PFSK-1 (cell line): ENCODE measurements at regions not wholly inside any gene's neighbourhood (a gene's known extent, or its start where the extent isn't known, plus 50 kb on each side); places are given as distances from the start of the nearest gene placed in this dataset.

ENCODE experiments used
- FOXP2 ChIP-seq: optimal IDR thresholded peaks from 2 replicates; pipeline ENCODE3; 2011; ENCODE audit warnings: borderline replicate concordance, control low read depth, inconsistent platforms; ENCODE audit not compliant: insufficient read depth; ENCODE audit errors: extremely low read length, extremely low read depth
- POLR2AphosphoS5 ChIP-seq: IDR thresholded peaks from 2 replicates; pipeline ENCODE4 v1.6.1; 2012; ENCODE audit warnings: low read depth, mild to moderate bottlenecking, control low read depth, low read length, moderate library complexity
- SIN3A ChIP-seq: IDR thresholded peaks from 2 replicates; pipeline ENCODE4 v1.6.1; 2012; ENCODE audit warnings: mild to moderate bottlenecking, low read length, moderate library complexity, borderline replicate concordance; ENCODE audit not compliant: insufficient read depth
- TAF1 ChIP-seq: IDR thresholded peaks from 2 replicates; pipeline ENCODE4 v1.6.1; 2012; ENCODE audit warnings: low read length, control low read depth, borderline replicate concordance; ENCODE audit not compliant: insufficient read depth
- TF ChIP-seq, protein P1 (sequence below), 2 experiments: IDR thresholded peaks; 2 replicates each; pipeline versions ENCODE4 v1.6.1 to v1.8.0; 2011 to 2012; ENCODE audit warnings: low read depth in 2 of 2, low read length in 2 of 2, control low read depth in 1 of 2, inconsistent platforms in 1 of 2, mild to moderate bottlenecking in 1 of 2, moderate library complexity in 1 of 2; ENCODE audit not compliant: insufficient read depth in 1 of 2

DNA sequence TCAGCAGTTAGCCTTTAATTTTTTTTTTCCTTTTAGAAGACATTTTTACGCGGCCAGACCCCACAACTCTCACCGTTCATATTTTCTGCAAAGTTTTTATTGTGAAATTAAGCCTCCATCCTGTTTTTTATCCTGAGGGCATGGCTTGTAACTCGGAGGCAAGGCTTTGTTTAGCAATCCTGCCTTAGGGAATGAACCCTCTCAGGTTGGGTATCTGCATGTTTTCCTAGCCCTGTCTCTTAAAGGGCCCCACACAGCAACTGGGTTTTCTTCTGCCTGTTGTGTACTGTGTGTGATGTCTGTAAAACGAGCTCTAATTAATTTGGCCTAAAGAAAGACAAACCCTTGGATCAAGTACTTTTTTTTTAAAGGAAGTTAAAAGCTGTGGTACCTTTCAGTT is 130.2 kb upstream of the COBL start:
- no peak for TF ChIP-seq POLR2AphosphoS5
- TF ChIP-seq FOXP2, result no peak
- no peak for TF ChIP-seq TAF1
- TF ChIP-seq SIN3A, result no peak
- TF ChIP-seq, protein P1, sequence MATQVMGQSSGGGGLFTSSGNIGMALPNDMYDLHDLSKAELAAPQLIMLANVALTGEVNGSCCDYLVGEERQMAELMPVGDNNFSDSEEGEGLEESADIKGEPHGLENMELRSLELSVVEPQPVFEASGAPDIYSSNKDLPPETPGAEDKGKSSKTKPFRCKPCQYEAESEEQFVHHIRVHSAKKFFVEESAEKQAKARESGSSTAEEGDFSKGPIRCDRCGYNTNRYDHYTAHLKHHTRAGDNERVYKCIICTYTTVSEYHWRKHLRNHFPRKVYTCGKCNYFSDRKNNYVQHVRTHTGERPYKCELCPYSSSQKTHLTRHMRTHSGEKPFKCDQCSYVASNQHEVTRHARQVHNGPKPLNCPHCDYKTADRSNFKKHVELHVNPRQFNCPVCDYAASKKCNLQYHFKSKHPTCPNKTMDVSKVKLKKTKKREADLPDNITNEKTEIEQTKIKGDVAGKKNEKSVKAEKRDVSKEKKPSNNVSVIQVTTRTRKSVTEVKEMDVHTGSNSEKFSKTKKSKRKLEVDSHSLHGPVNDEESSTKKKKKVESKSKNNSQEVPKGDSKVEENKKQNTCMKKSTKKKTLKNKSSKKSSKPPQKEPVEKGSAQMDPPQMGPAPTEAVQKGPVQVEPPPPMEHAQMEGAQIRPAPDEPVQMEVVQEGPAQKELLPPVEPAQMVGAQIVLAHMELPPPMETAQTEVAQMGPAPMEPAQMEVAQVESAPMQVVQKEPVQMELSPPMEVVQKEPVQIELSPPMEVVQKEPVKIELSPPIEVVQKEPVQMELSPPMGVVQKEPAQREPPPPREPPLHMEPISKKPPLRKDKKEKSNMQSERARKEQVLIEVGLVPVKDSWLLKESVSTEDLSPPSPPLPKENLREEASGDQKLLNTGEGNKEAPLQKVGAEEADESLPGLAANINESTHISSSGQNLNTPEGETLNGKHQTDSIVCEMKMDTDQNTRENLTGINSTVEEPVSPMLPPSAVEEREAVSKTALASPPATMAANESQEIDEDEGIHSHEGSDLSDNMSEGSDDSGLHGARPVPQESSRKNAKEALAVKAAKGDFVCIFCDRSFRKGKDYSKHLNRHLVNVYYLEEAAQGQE (IDR thresholded peaks at IDR 0.05; ENCODE audit: insufficient read depth in 1 of 2, low read depth in 2 of 2, low read length in 2 of 2), result no peak

DNA sequence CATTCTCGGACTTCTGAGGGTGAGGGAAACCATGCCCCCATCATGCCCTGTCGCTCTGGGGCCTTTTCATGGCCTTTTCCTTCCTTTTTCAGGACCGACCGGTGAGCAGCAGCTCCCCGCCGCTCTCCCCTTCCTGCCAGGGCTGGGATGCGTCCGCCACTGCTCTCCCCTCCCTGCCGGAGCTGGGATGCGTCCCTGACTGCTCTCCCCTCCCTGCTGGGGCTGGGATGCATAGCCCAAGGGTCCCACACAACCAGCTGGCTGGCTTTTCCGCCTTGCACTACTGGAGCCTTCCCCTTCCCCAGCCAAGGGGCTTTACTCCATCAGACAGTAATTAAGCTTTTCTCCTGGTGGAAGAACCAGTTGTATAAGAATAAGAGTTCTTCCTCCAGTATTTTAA is 129.7 kb upstream of the COBL start:
- TF ChIP-seq, protein P1 (IDR thresholded peaks at IDR 0.05; ENCODE audit: insufficient read depth in 1 of 2, low read depth in 2 of 2, low read length in 2 of 2), result 0 out of 4 replicates have a peak, but pooled peaks of 1 of the 2 experiments have one; percentile 23
- TF ChIP-seq POLR2AphosphoS5, result no peak
- TF ChIP-seq TAF1, result peak; percentile 8; the same call in 1 of the 2 replicates

DNA sequence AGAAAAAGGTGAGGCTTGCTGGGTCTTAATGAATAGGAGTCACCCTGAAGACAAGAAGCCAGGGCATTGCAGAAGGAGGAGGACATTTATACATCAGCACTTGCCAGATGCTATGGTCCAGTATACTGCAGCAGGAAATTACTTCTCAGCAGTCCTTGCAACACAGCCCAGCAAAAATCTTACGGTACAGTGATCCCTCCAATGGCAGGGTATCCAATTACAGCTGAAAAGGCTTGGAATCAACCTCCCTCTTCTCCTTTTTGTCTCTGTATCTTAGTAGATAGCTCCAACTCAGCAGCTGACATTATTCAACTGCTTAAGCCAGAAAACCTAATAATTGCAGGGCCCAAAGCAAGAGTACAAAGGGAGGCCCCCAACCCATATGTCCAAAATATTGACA is 128.3 kb upstream of the COBL start:
- TF ChIP-seq FOXP2 (no peak), POLR2AphosphoS5 (no peak), SIN3A (no peak), TAF1 (no peak)
- TF ChIP-seq, protein P1 (IDR thresholded peaks at IDR 0.05; ENCODE audit: insufficient read depth in 1 of 2, low read depth in 2 of 2, low read length in 2 of 2), result no peak

DNA sequence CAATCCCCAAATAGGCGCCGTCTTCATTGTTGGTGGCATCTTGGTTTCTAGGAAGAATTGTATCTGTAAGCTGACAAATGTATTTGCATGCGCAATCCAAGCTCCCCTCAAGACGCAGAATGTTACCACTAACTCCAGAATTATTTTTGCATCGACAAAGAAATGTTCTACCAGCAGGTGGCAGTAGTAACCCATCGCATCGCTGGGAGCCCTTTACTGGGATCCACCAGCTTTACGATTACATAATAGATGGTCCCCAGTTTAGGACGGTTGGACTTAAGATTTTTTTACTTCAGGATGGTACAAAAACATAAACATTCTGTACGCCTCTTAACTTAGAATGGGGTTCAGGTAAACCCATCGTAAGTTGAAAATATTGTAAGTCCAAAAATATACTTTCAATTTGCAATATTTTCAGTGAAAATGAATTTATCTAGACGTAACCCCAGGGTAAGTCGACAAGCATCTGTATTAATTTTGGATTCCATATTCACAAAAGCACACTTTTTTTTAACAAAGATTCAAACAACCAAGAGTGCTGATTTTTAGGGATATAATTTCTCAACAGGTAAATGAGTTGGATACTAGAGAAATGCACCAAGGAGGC is 114.0 kb upstream of the COBL start:
- TF ChIP-seq POLR2AphosphoS5 (no peak), SIN3A (no peak), TAF1 (no peak), FOXP2 (no peak)
- TF ChIP-seq, protein P1 (IDR thresholded peaks at IDR 0.05; ENCODE audit: insufficient read depth in 1 of 2, low read depth in 2 of 2, low read length in 2 of 2), result no peak
